PC-9 (cell line): ENCODE measurements at regions not wholly inside any gene's neighbourhood (a gene's known extent, or its start where the extent isn't known, plus 50 kb on each side); places are given as distances from the start of the nearest gene placed in this dataset.

Source experiments
- CTCF ChIP-seq: fragments of 200-600 bp; sonication (generic); conservative IDR thresholded peaks from 2 replicates; pipeline ENCODE4 v1.6.1; 2017; ENCODE audit warnings: mixed run types, antibody characterized with exemption, mild to moderate bottlenecking, moderate library complexity
- EZH2 ChIP-seq: fragments of 200-600 bp; sonication (generic); IDR thresholded peaks from 2 replicates; pipeline ENCODE4 v1.8.0; 2017; ENCODE audit warnings: antibody characterized with exemption, low read depth

DNA sequence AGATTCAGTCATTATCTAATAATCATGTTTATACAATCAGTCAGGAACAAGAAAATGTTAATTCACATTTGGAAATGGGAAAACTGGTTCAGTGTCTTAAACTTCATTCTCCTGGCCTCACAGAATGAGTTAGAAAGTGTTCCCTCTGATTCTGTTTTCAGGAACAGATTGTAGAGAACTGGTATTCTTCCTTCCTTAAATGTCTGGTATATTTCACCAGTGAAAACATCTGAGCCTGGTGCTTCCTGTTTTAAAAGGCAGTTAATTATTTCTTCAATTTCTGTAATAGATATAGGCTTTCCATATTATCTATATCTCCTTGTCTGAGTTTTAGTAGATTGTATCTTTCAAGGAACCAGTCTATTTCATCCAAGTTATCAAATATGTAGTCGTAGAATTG, 97.1 kb upstream of the TMEM168 start:
- TF ChIP-seq CTCF (no peak), EZH2 (no peak)
